ENCODE measurements at regions not wholly inside any gene's neighbourhood (a gene's known extent, or its start where the extent isn't known, plus 50 kb on each side); places are given as distances from the start of the nearest gene placed in this dataset.

DNA sequence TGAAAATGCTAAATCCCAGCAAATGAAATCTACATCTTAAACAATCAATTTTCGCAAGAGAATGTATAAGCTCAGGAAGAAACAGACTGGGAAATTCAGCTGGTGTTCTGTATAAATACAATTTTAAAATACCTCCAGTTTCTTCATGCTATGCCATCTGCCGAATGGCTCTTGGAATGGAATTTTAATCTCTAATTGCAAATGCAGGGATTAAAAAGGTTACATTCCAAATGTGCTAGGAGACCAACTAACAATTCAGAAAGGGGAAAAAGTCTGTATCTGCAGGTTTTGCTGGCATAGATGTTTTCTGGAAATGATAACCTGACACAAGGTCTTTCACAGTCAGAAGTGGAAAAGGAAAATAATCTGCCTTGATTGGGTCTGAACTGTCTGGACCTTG lies 379.7 kb downstream of the MAT2B start:
- TF ChIP-seq POLR2A (IDR thresholded peaks at IDR 0.05) (no peak), POLR2AphosphoS5 (IDR thresholded peaks at IDR 0.05) (no peak)
- TF ChIP-seq, protein P1, sequence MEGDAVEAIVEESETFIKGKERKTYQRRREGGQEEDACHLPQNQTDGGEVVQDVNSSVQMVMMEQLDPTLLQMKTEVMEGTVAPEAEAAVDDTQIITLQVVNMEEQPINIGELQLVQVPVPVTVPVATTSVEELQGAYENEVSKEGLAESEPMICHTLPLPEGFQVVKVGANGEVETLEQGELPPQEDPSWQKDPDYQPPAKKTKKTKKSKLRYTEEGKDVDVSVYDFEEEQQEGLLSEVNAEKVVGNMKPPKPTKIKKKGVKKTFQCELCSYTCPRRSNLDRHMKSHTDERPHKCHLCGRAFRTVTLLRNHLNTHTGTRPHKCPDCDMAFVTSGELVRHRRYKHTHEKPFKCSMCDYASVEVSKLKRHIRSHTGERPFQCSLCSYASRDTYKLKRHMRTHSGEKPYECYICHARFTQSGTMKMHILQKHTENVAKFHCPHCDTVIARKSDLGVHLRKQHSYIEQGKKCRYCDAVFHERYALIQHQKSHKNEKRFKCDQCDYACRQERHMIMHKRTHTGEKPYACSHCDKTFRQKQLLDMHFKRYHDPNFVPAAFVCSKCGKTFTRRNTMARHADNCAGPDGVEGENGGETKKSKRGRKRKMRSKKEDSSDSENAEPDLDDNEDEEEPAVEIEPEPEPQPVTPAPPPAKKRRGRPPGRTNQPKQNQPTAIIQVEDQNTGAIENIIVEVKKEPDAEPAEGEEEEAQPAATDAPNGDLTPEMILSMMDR (IDR thresholded peaks at IDR 0.05) = no peak

Data from transverse colon (tissue), 4 donors.